ENCODE measurements at regions not wholly inside any gene's neighbourhood (a gene's known extent, or its start where the extent isn't known, plus 50 kb on each side); places are given as distances from the start of the nearest gene placed in this dataset.

GRCh38 chr6:166841216-166841615, 115.1 kb downstream of the RNASET2 start:
- no peak for DNase-seq

GRCh38 chr6:166839569-166839968, 116.8 kb downstream of the RNASET2 start:
- DNase-seq, result no peak

- DNase-seq, result no peak
Observed at GRCh38 chr6:166838987-166839386, 117.4 kb downstream of the RNASET2 start.

GRCh38 chr6:166836785-166837718, 119.3 kb downstream of the RNASET2 start:
- DNase-seq, result no peak

- DNase-seq, result no peak
Observed at GRCh38 chr6:166834049-166834448, 122.3 kb downstream of the RNASET2 start.

GRCh38 chr6:166830891-166831363, 125.4 kb downstream of the RNASET2 start:
- DNase-seq, result no peak

GRCh38 chr6:166830185-166830890, 126.0 kb downstream of the RNASET2 start:
- no peak for DNase-seq

GRCh38 chr6:166826264-166826663, 130.1 kb downstream of the RNASET2 start:
- DNase-seq, result no peak

- DNase-seq, result no peak
Observed at GRCh38 chr6:166825553-166826145, 130.7 kb downstream of the RNASET2 start.

GRCh38 chr6:166824880-166825250, 131.5 kb downstream of the RNASET2 start:
- no peak for DNase-seq

- DNase-seq, result no peak
Observed at GRCh38 chr6:166824146-166824879, 132.0 kb downstream of the RNASET2 start.

- DNase-seq, result no peak
Observed at GRCh38 chr6:166822609-166823008, 133.7 kb downstream of the RNASET2 start.

GRCh38 chr6:166820483-166820882, 135.9 kb downstream of the RNASET2 start:
- no peak for DNase-seq

GRCh38 chr6:166820070-166820469, 136.3 kb downstream of the RNASET2 start:
- DNase-seq, result no peak

GRCh38 chr6:166815629-166816028, 140.7 kb downstream of the RNASET2 start:
- DNase-seq, result no peak

- DNase-seq, result no peak
Observed at GRCh38 chr6:166814390-166814789, 142.0 kb downstream of the RNASET2 start.

GRCh38 chr6:166813461-166813860, 142.9 kb downstream of the RNASET2 start:
- DNase-seq, result peak in 1 of 2 experiments; percentile 2

GRCh38 chr6:166810864-166811263, 145.5 kb downstream of the RNASET2 start:
- DNase-seq, result no peak

GRCh38 chr6:166809721-166810120, 146.6 kb downstream of the RNASET2 start:
- DNase-seq, result no peak

GRCh38 chr6:166806962-166807757, 149.2 kb downstream of the RNASET2 start:
- DNase-seq, result no peak

GRCh38 chr6:166806217-166806838, 150.0 kb downstream of the RNASET2 start:
- DNase-seq, result no peak
